Osteoblast (primary cell): ENCODE measurements at regions not wholly inside any gene's neighbourhood (a gene's known extent, or its start where the extent isn't known, plus 50 kb on each side); places are given as distances from the start of the nearest gene placed in this dataset.

Experiments used
- DNase-seq: peaks from one replicate; pipeline ENCODE4 v3.0.0; 2011; ENCODE audit warnings: low spot score, mixed read lengths; ENCODE audit not compliant: insufficient read length; ENCODE audit errors: missing footprints
- H2AFZ ChIP-seq: 2 replicates; pipeline ENCODE4 v1.6.0; 2011; ENCODE audit warnings: mild to moderate bottlenecking, low read length
- H3K27ac ChIP-seq: 2 replicates; pipeline ENCODE4 v1.5.1; 2011; ENCODE audit warnings: mild to moderate bottlenecking, low read depth, low read length, moderate library complexity
- H3K27me3 ChIP-seq: 2 replicates; pipeline ENCODE4 v1.6.0; 2012; ENCODE audit warnings: mild to moderate bottlenecking, control low read depth, inconsistent platforms, low read length, moderate library complexity; ENCODE audit not compliant: insufficient read depth
- H3K36me3 ChIP-seq: 2 replicates; pipeline ENCODE4 v1.5.1; 2011; ENCODE audit warnings: mild to moderate bottlenecking, low read length, control low read depth, moderate library complexity; ENCODE audit not compliant: insufficient read depth
- H3K4me1 ChIP-seq: 2 replicates; pipeline ENCODE4 v1.5.1; 2011; ENCODE audit warnings: mild to moderate bottlenecking, low read length, control low read depth, moderate library complexity; ENCODE audit not compliant: insufficient read depth
- H3K4me2 ChIP-seq: 2 replicates; pipeline ENCODE4 v1.6.0; 2011; ENCODE audit warnings: mild to moderate bottlenecking, low read length; ENCODE audit not compliant: insufficient read depth
- H3K4me3 ChIP-seq: fragments of 200-600 bp; sonication (generic); 3 replicates; pipeline ENCODE4 v1.5.1; 2012; ENCODE audit warnings: mild to moderate bottlenecking, low read length, inconsistent platforms; ENCODE audit not compliant: insufficient read depth
- H3K79me2 ChIP-seq: 2 replicates; pipeline ENCODE4 v1.6.0; 2012; ENCODE audit warnings: mild to moderate bottlenecking, low read length, control low read depth, inconsistent platforms; ENCODE audit not compliant: insufficient read depth
- H3K9me3 ChIP-seq: 2 replicates; pipeline ENCODE4 v1.5.1; 2011; ENCODE audit warnings: low read depth, low read length, control low read depth
- H4K20me1 ChIP-seq: 2 replicates; pipeline ENCODE4 v1.6.0; 2012; ENCODE audit warnings: mild to moderate bottlenecking, low read length, control low read depth; ENCODE audit not compliant: insufficient read depth
- TF ChIP-seq, protein P1 (sequence below): IDR thresholded peaks from 2 replicates; pipeline ENCODE4 v1.5.1; 2011; ENCODE audit warnings: mild to moderate bottlenecking, low read depth, low read length, moderate library complexity; ENCODE audit errors: extremely low read depth

DNA sequence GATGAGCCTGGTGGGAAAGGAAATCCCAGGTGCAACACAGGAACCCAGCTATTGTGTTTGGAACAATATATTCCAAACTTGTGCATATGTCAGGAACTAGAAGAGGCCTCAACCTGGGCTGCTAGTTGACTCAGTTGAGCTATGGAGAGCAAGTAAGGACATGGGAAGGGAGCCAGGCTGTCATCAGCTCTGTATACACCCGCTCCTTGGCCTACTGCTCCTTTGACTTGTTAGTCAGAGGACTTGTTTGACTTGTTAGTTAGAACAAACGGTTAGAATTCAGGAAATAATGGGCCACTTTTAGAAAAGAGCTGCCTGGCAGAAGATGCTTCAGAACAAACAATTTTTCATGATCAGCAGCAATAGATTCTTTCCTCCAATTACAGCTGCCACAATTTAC, 76.4 kb downstream of the CBLL2 start:
- Histone ChIP-seq H4K20me1 (no peaks in the 10 kb centered on the region), H3K27ac (no peak overlapping the region), H3K4me3 (no peak overlapping the region), H3K4me1 (no peaks in the 10 kb centered on the region), H3K4me2 (no peak overlapping the region), H3K36me3 (no peaks in the 10 kb centered on the region), H3K9me3 (no peaks in the 10 kb centered on the region), H2AFZ (no peak overlapping the region), H3K79me2 (no peaks in the 10 kb centered on the region), H3K27me3 (no peaks in the 10 kb centered on the region)
- TF ChIP-seq, protein P1, sequence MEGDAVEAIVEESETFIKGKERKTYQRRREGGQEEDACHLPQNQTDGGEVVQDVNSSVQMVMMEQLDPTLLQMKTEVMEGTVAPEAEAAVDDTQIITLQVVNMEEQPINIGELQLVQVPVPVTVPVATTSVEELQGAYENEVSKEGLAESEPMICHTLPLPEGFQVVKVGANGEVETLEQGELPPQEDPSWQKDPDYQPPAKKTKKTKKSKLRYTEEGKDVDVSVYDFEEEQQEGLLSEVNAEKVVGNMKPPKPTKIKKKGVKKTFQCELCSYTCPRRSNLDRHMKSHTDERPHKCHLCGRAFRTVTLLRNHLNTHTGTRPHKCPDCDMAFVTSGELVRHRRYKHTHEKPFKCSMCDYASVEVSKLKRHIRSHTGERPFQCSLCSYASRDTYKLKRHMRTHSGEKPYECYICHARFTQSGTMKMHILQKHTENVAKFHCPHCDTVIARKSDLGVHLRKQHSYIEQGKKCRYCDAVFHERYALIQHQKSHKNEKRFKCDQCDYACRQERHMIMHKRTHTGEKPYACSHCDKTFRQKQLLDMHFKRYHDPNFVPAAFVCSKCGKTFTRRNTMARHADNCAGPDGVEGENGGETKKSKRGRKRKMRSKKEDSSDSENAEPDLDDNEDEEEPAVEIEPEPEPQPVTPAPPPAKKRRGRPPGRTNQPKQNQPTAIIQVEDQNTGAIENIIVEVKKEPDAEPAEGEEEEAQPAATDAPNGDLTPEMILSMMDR: no peak
- DNase-seq: no peak

DNA sequence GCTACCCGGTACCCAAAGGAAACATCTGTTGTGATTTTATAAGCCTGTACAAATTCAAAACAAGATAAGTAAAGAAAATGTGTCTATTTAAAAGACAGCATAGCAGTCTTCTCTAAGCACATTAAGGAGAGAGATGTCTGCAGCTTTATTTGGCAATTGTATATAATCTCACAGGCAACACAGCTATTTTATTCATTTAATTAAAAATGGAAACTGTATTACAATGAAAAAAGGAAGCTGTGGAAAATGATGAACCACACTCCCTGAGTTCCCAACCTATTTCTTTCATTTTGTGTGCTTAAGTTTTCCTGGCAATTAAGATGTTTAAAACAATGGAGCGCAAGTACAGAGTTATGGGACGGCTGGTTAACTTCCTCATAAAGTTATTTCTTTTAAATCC, 78.4 kb downstream of the CBLL2 start:
- Histone ChIP-seq H3K4me2 (no peak overlapping the region), H3K79me2 (no peaks in the 10 kb centered on the region), H3K4me3 (no peak overlapping the region), H3K27ac (no peak overlapping the region), H3K27me3 (no peaks in the 10 kb centered on the region), H3K36me3 (no peaks in the 10 kb centered on the region), H2AFZ (no peak overlapping the region), H4K20me1 (no peaks in the 10 kb centered on the region), H3K4me1 (no peaks in the 10 kb centered on the region), H3K9me3 (no peaks in the 10 kb centered on the region)
- no peak for DNase-seq
- TF ChIP-seq, protein P1: no peak

DNA sequence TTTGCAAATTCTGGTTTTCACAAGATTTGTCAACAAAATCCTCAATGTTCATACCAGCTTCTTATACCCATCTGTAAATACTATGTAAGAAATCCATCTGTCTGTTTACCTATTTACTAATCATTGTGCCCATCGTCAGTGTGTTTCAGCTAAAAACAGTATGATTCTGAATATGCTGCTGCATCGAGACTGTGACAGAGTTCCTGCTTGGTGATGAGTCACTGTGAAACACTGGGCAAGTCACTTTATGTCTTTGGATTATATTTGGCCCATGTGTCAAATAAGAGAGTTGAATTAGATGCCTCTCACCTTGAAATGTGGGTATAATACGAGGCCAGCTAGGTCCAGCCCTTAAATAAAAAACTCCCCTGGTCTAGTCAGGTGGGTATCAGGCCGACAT, 79.3 kb downstream of the CBLL2 start:
- DNase-seq: no peak

DNA sequence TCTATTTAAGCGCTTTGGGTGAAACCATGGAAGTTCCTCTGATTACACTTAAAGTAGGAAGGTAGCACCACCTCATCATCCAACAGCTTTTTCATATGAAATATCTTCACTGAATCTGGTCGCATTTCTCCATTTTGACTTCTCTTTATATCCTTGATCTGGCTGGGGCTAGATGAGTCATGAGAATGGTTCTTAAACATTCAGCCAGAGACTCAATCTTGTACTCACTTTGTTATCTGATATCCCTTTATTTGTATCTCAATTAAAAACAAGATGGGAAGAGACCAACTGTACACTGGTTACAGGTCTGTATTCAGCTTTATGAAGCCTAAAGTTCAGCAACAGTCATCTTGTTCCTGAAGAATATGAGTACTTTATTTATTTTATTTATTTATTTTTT, 84.9 kb downstream of the CBLL2 start:
- DNase-seq: no peak
- Histone ChIP-seq H3K4me1 (no peaks in the 10 kb centered on the region), H3K4me2 (no peak overlapping the region), H3K36me3 (no peaks in the 10 kb centered on the region), H3K9me3 (no peaks in the 10 kb centered on the region), H3K79me2 (no peaks in the 10 kb centered on the region), H2AFZ (no peak overlapping the region), H3K27me3 (no peaks in the 10 kb centered on the region), H4K20me1 (no peaks in the 10 kb centered on the region), H3K27ac (no peak overlapping the region), H3K4me3 (no peak overlapping the region)
- TF ChIP-seq, protein P1: no peak

More for the DNA sequence above, 79.3 kb downstream of the CBLL2 start:
- Histone ChIP-seq H4K20me1 (no peaks in the 10 kb centered on the region), H3K4me1 (no peaks in the 10 kb centered on the region), H3K79me2 (no peaks in the 10 kb centered on the region), H2AFZ (no peak overlapping the region), H3K36me3 (no peaks in the 10 kb centered on the region), H3K27ac (no peak overlapping the region), H3K4me2 (no peak overlapping the region), H3K27me3 (no peaks in the 10 kb centered on the region), H3K9me3 (no peaks in the 10 kb centered on the region), H3K4me3 (no peak overlapping the region)
- TF ChIP-seq, protein P1: no peak
